K562 (cell line): ENCODE measurements at regions not wholly inside any gene's neighbourhood (a gene's known extent, or its start where the extent isn't known, plus 50 kb on each side); places are given as distances from the start of the nearest gene placed in this dataset.
A peak's percentile ranks its signal among the peaks of the same experiment; 100 is the strongest.

Experiments
- ATAC-seq: fragments of 200-7000 bp; cut with Tn5 transposase; 3 replicates; pipeline ENCODE4 v1.9.1; 2020; ENCODE audit warnings: moderate library complexity
- BruUV-seq: library from RNA; stranded (reverse); fragments of 400-500 nt; replicated peaks from 2 replicates; lab custom pipeline; 2021; lab: Mats Ljungman, UMichigan
- CTCF ChIA-PET: fragments of 300-600 bp; formaldehyde crosslinking; extraction: SDS; loops from one replicate; lab custom pipeline; 2021; ENCODE audit warnings: low intra/inter-chr PET ratio; lab: Yijun Ruan, JAX
- POLR2A ChIA-PET: fragments of 300-600, 350-650 bp; sonication (Branson Sonifier 250); formaldehyde crosslinking; extraction: SDS; loops from one replicate; lab custom pipeline; 2021; ENCODE audit warnings: antibody characterized with exemption, inconsistent platforms; lab: Yijun Ruan, JAX
- DNase-seq, 4 experiments: peaks; one replicate each; pipeline versions ENCODE4 v3.0.0 to v3.0.0-alpha.2; 2011 to 2018; ENCODE audit warnings: low spot score in 3 of 4, mixed read lengths in 3 of 4; ENCODE audit errors: extremely low read depth in 1 of 4
- FAIRE-seq: peaks from 2 replicates; lab custom pipeline; 2011; peaks lifted over from hg19 to GRCh38; lab: Jason Lieb, UNC
- H2AFZ ChIP-seq: 2 replicates; pipeline ENCODE4 v1.6.0; 2011; ENCODE audit warnings: low read depth, low read length, control low read depth, inconsistent platforms
- H3K27ac ChIP-seq: fragments of 200-600 bp; 3 replicates; pipeline ENCODE4 v1.8.0; 2011; ENCODE audit warnings: low read depth, mild to moderate bottlenecking, control low read depth, inconsistent platforms, low read length, moderate library complexity, mixed read lengths; ENCODE audit errors: extremely low read depth
- H3K27me3 ChIP-seq, 2 experiments: fragments of 300-600 bp in 1 of 2; 2 replicates in 1 of 2; 3 replicates in 1 of 2; pipeline versions ENCODE4 v1.6.0 to v1.8.0; 2011; ENCODE audit warnings: inconsistent platforms in 2 of 2, low read length in 2 of 2, mild to moderate bottlenecking in 1 of 2, mixed read lengths in 1 of 2, moderate library complexity in 1 of 2; ENCODE audit not compliant: control insufficient read depth in 2 of 2, insufficient read depth in 2 of 2
- H3K36me3 ChIP-seq: fragments of 300-600 bp; 3 replicates; pipeline ENCODE4 v1.8.0; 2011; ENCODE audit warnings: mild to moderate bottlenecking, low read length, inconsistent platforms; ENCODE audit not compliant: control insufficient read depth, insufficient read depth
- H3K4me1 ChIP-seq, 2 experiments: fragments of 200-600 bp in 1 of 2; replicated peaks in 1 of 2; 2 replicates in 1 of 2; 3 replicates in 1 of 2; pipeline versions ENCODE4 v1.5.1 to v1.8.0; 2011; ENCODE audit warnings: inconsistent platforms in 2 of 2, low read length in 2 of 2, mild to moderate bottlenecking in 1 of 2, mixed read lengths in 1 of 2, moderate library complexity in 1 of 2; ENCODE audit not compliant: control insufficient read depth in 2 of 2, insufficient read depth in 2 of 2
- H3K4me2 ChIP-seq: 2 replicates; pipeline ENCODE4 v1.6.1; 2011; ENCODE audit warnings: low read length, control low read depth, inconsistent platforms, mixed read lengths; ENCODE audit not compliant: insufficient read depth
- H3K4me3 ChIP-seq: fragments of 200-600 bp; sonication (generic), shearing (Covaris generic); 2 replicates; pipeline ENCODE4 v1.5.1; 2016; ENCODE audit warnings: control low read depth, inconsistent platforms
- H3K79me2 ChIP-seq: fragments of 200-600 bp; 3 replicates; pipeline ENCODE4 v1.8.0; 2011; ENCODE audit warnings: low read length, inconsistent platforms; ENCODE audit not compliant: control insufficient read depth, insufficient read depth
- H3K9ac ChIP-seq, 2 experiments: 2 replicates each; pipeline versions ENCODE4 v1.6.0 to v1.6.1; 2011; ENCODE audit warnings: low read depth in 2 of 2, low read length in 2 of 2, control low read depth in 1 of 2, inconsistent platforms in 1 of 2, mild to moderate bottlenecking in 1 of 2, mixed read lengths in 1 of 2; ENCODE audit not compliant: insufficient read depth in 1 of 2
- H3K9me1 ChIP-seq: one replicate; pipeline ENCODE4 v1.6.0; 2011; ENCODE audit warnings: inconsistent platforms, mild to moderate bottlenecking, low read length, moderate library complexity; ENCODE audit not compliant: control insufficient read depth, insufficient read depth
- H3K9me3 ChIP-seq: replicated peaks from 2 replicates; pipeline ENCODE4 v1.5.1; 2011; ENCODE audit warnings: low read depth, low read length, inconsistent platforms; ENCODE audit not compliant: control insufficient read depth, insufficient read depth
- H4K20me1 ChIP-seq: replicated peaks from 2 replicates; pipeline ENCODE4 v1.6.1; 2011; ENCODE audit warnings: low read length, inconsistent platforms, mixed read lengths; ENCODE audit not compliant: control insufficient read depth, insufficient read depth
- CEBPB ChIP-seq: fragments of 450-650 bp; IDR thresholded peaks from 2 replicates; pipeline ENCODE4 v1.6.1; 2016; ENCODE audit warnings: missing genetic modification characterization, missing compliant biosample characterization
- CEBPG ChIP-seq, 3 experiments: fragments of 200-800 bp in 1 of 3; sonication (Bioruptor generic) in 1 of 3; sonication (generic) in 1 of 3; formaldehyde crosslinking in 1 of 3; IDR thresholded peaks in 2 of 3; conservative IDR thresholded peaks in 1 of 3; 2 replicates each; pipeline versions ENCODE4 v1.6.1 to v1.8.0; 2016 to 2022; ENCODE audit warnings: missing compliant biosample characterization in 2 of 3, missing genetic modification characterization in 2 of 3, mild to moderate bottlenecking in 1 of 3, missing genetic modification reagents in 1 of 3
- EZH2 ChIP-seq: IDR thresholded peaks from 2 replicates; pipeline ENCODE4 v1.6.1; 2012; ENCODE audit warnings: low read depth, mild to moderate bottlenecking, inconsistent platforms, low read length, borderline replicate concordance
- RNF2 ChIP-seq: sonication (generic); IDR thresholded peaks from 2 replicates; pipeline ENCODE4 v1.6.1; 2016
- XRCC5 ChIP-seq: fragments of 200-400 bp; formaldehyde crosslinking; IDR thresholded peaks from 2 replicates; pipeline ENCODE4 v1.6.1; 2017; ENCODE audit warnings: low read depth, mild to moderate bottlenecking, low read length
- ZBTB40 ChIP-seq, 2 experiments: fragments of 450-650 bp in 1 of 2; sonication (generic) in 1 of 2; formaldehyde crosslinking in 1 of 2; IDR thresholded peaks; 2 replicates each; pipeline versions ENCODE4 v1.7.1 to v1.9.0; 2016 to 2022; ENCODE audit warnings: inconsistent platforms in 1 of 2, mild to moderate bottlenecking in 1 of 2, missing genetic modification reagents in 1 of 2
- WGBS: fragments of 100-300 bp; shearing (Covaris generic); methylation state at CpG from one replicate; pipeline ENCODE4 v1.1.6; 2016; ENCODE audit warnings: low coverage, mixed read lengths; ENCODE audit not compliant: insufficient coverage; ENCODE audit errors: missing lambda C conversion rate; 5-methylcytosine and 5-hydroxymethylcytosine counted together
- in situ Hi-C: fragments of 300-500 bp; cut with MboI; formaldehyde crosslinking; loops from 4 replicates; pipeline ENCODE4 v1.15.0; 2018; ENCODE audit warnings: inconsistent platforms, mixed read lengths
- intact Hi-C: fragments of 100-400 bp; cut with micrococcal nuclease; formaldehyde crosslinking; loops from 2 replicates; pipeline ENCODE4 v1.14.2; 2022

- POLR2A ChIA-PET = interaction anchor here (1.0 kb wide), 1 partner anchor 11 kb away, joined by 4 read pairs; no protein-coding TSS in a partner anchor
- H3K9me1 ChIP-seq = no peaks in the 10 kb centered on the region
- DNase-seq = no peak
- no TSS peak for BruUV-seq
- no peak for ATAC-seq
- no peak overlapping the region for H3K4me2 ChIP-seq
- WGBS = 0% methylated on average over 4 of the region's 4 CpGs
- H3K79me2 ChIP-seq = no peaks in the 10 kb centered on the region
- no peaks in the 10 kb centered on the region for H3K9me3 ChIP-seq
- H3K4me3 ChIP-seq = no peak overlapping the region
- FAIRE-seq = no peak
- no peak overlapping the region for H3K27ac ChIP-seq
- intact Hi-C loops = no loop called here
- in situ Hi-C loops = no loop called here
- TF ChIP-seq CEBPB (tag) = peak; percentile 77
- no peak for TF ChIP-seq RNF2
- TF ChIP-seq CEBPG (CRISPR knock-in tag; IDR thresholded peaks at IDR 0.05) = no peak
- peak in 1 of 2 experiments; percentile 92; a peak in 3 of 4 replicates for TF ChIP-seq CEBPG (tag; conservative IDR thresholded peaks at IDR 0.05 in 1 of 2, IDR thresholded peaks at IDR 0.05 in 1 of 2)
- H3K27me3 ChIP-seq = no peaks in the 10 kb centered on the region
- CTCF ChIA-PET = no interaction called here
- H2AFZ ChIP-seq = no peak overlapping the region
- H3K4me1 ChIP-seq = no peaks in the 10 kb centered on the region
- H3K9ac ChIP-seq = no peak overlapping the region
- no peaks in the 10 kb centered on the region for H3K36me3 ChIP-seq
- no peaks in the 10 kb centered on the region for H4K20me1 ChIP-seq
These were observed 89.1 kb upstream of the PROX1 start for GRCh38 chr1:213898684-213899083.

- Histone ChIP-seq H4K20me1 (no peaks in the 10 kb centered on the region), H3K9ac (no peak overlapping the region), H3K4me3 (no peak overlapping the region), H3K27ac (no peak overlapping the region), H2AFZ (no peak overlapping the region), H3K9me1 (no peaks in the 10 kb centered on the region), H3K4me2 (no peak overlapping the region), H3K36me3 (no peaks in the 10 kb centered on the region), H3K79me2 (no peaks in the 10 kb centered on the region), H3K27me3 (no peaks in the 10 kb centered on the region), H3K4me1 (no peaks in the 10 kb centered on the region), H3K9me3 (no peaks in the 10 kb centered on the region)
- in situ Hi-C loops = no loop called here
- ChIA-PET POLR2A (interaction anchor here (1.0 kb wide), 1 partner anchor 12 kb away, joined by 4 read pairs; no protein-coding TSS in a partner anchor), CTCF (no interaction called here)
- intact Hi-C loops = no loop called here
- no peak for FAIRE-seq
- DNase-seq = no peak
- ATAC-seq = no peak
- WGBS = 0% methylated on average over 4 of the region's 4 CpGs
- no TSS peak for BruUV-seq
- TF ChIP-seq ZBTB40 (IDR thresholded peaks at IDR 0.05) (no peak), ZBTB40 (CRISPR knock-in tag; IDR thresholded peaks at IDR 0.05) (no peak), XRCC5 (no peak), EZH2 (no peak)
These were observed 88.4 kb upstream of the PROX1 start for GRCh38 chr1:213899413-213899812.
